IMR-90 (cell line): ENCODE measurements at regions not wholly inside any gene's neighbourhood (a gene's known extent, or its start where the extent isn't known, plus 50 kb on each side); places are given as distances from the start of the nearest gene placed in this dataset.

ENCODE experiments used
- ATAC-seq: fragments of 200-7000 bp; cut with Tn5 transposase; 2 replicates; pipeline ENCODE4 v1.9.1; 2020; ENCODE audit warnings: low read depth, mild to moderate bottlenecking, moderate library complexity
- BruUV-seq: library from RNA; stranded (reverse); fragments of 400-500 nt; replicated peaks from 2 replicates; lab custom pipeline; 2021; lab: Mats Ljungman, UMichigan
- CTCF ChIA-PET: fragments of 300-600 bp; formaldehyde crosslinking; extraction: SDS; loops from one replicate; lab custom pipeline; 2021; ENCODE audit warnings: antibody characterized with exemption; lab: Yijun Ruan, JAX
- POLR2A ChIA-PET: fragments of 300-600 bp; sonication (Branson Sonifier 250); formaldehyde crosslinking; loops from one replicate; lab custom pipeline; 2022; ENCODE audit warnings: antibody characterized with exemption; ENCODE audit not compliant: unreplicated experiment; lab: Charles Lee
- DNase-seq: peaks from one replicate; pipeline ENCODE4 v3.0.0; 2013
- H2AFZ ChIP-seq: replicated peaks from 2 replicates; pipeline ENCODE3; 2013; ENCODE audit warnings: low read length, mild to moderate bottlenecking; ENCODE audit not compliant: poor library complexity
- H2AK5ac ChIP-seq: 2 replicates; pipeline ENCODE4 v1.6.1; 2013; ENCODE audit warnings: low read depth, low read length, inconsistent platforms
- H2AK9ac ChIP-seq: replicated peaks from 2 replicates; pipeline ENCODE3; 2013; ENCODE audit warnings: mild to moderate bottlenecking, low read depth, low read length, moderate library complexity; ENCODE audit not compliant: poor library complexity
- H2BK120ac ChIP-seq: 2 replicates; pipeline ENCODE4 v1.6.1; 2013; ENCODE audit warnings: low read depth, low read length, inconsistent platforms
- H2BK15ac ChIP-seq: 3 replicates; pipeline ENCODE4 v1.6.1; 2013; ENCODE audit warnings: low read depth, low read length, inconsistent platforms
- H2BK20ac ChIP-seq: 2 replicates; pipeline ENCODE4 v1.6.1; 2013; ENCODE audit warnings: low read depth, mild to moderate bottlenecking, inconsistent platforms, low read length, moderate library complexity
- H2BK5ac ChIP-seq: 2 replicates; pipeline ENCODE4 v1.6.1; 2013; ENCODE audit warnings: mild to moderate bottlenecking, low read depth, low read length, inconsistent platforms; ENCODE audit not compliant: poor library complexity, severe bottlenecking
- H3K14ac ChIP-seq: replicated peaks from 2 replicates; pipeline ENCODE4 v1.6.1; 2013; ENCODE audit warnings: low read depth, low read length, inconsistent platforms
- H3K18ac ChIP-seq: 2 replicates; pipeline ENCODE4 v1.6.1; 2013; ENCODE audit warnings: low read depth, low read length, control low read depth
- H3K23ac ChIP-seq: 2 replicates; pipeline ENCODE4 v1.6.1; 2013; ENCODE audit warnings: low read depth, low read length, inconsistent platforms
- H3K27ac ChIP-seq: 2 replicates; pipeline ENCODE4 v1.5.1; 2013; ENCODE audit warnings: mild to moderate bottlenecking, control low read depth, low read length; ENCODE audit not compliant: insufficient read depth
- H3K27me3 ChIP-seq: 2 replicates; pipeline ENCODE4 v1.6.1; 2013; ENCODE audit warnings: low read length; ENCODE audit not compliant: control insufficient read depth, insufficient read depth
- H3K36me3 ChIP-seq: 2 replicates; pipeline ENCODE4 v1.6.1; 2013; ENCODE audit warnings: low read length, mixed read lengths; ENCODE audit not compliant: control insufficient read depth, insufficient read depth
- H3K4ac ChIP-seq: 2 replicates; pipeline ENCODE4 v1.6.1; 2013; ENCODE audit warnings: low read depth, low read length, inconsistent platforms
- H3K4me1 ChIP-seq: 2 replicates; pipeline ENCODE4 v1.6.1; 2013; ENCODE audit warnings: low read length, mixed read lengths; ENCODE audit not compliant: control insufficient read depth, insufficient read depth
- H3K4me2 ChIP-seq: 2 replicates; pipeline ENCODE4 v1.6.1; 2013; ENCODE audit warnings: low read depth, mild to moderate bottlenecking, control low read depth, low read length, moderate library complexity
- H3K4me3 ChIP-seq: 2 replicates; pipeline ENCODE4 v1.5.1; 2013; ENCODE audit warnings: low read depth, mild to moderate bottlenecking, control low read depth, low read length, moderate library complexity; ENCODE audit not compliant: insufficient read depth
- H3K56ac ChIP-seq: 2 replicates; pipeline ENCODE4 v1.6.1; 2013; ENCODE audit warnings: low read length, inconsistent platforms; ENCODE audit not compliant: insufficient read depth; ENCODE audit errors: extremely low read depth
- H3K79me1 ChIP-seq, 2 experiments: 2 replicates each; pipeline ENCODE4 v1.6.1; 2013; ENCODE audit warnings: low read length in 2 of 2, inconsistent platforms in 1 of 2, low read depth in 1 of 2
- H3K9ac ChIP-seq: 2 replicates; pipeline ENCODE4 v1.6.1; 2013; ENCODE audit warnings: low read depth, low read length, control low read depth
- H3K9me1 ChIP-seq: 2 replicates; pipeline ENCODE4 v1.6.1; 2013; ENCODE audit warnings: low read length, inconsistent platforms; ENCODE audit not compliant: insufficient read depth
- H3K9me3 ChIP-seq: 2 replicates; pipeline ENCODE4 v1.6.1; 2013; ENCODE audit warnings: low read length; ENCODE audit not compliant: control insufficient read depth, insufficient read depth
- H4K20me1 ChIP-seq: 2 replicates; pipeline ENCODE4 v1.6.1; 2013; ENCODE audit warnings: low read length, inconsistent platforms; ENCODE audit not compliant: insufficient read depth
- H4K5ac ChIP-seq: 2 replicates; pipeline ENCODE4 v1.6.1; 2013; ENCODE audit warnings: mild to moderate bottlenecking, low read depth, low read length, control low read depth
- H4K8ac ChIP-seq, 2 experiments: 2 replicates each; pipeline ENCODE4 v1.6.1; 2013; ENCODE audit warnings: low read depth in 2 of 2, low read length in 2 of 2, control low read depth in 1 of 2, inconsistent platforms in 1 of 2
- H4K91ac ChIP-seq: 2 replicates; pipeline ENCODE4 v1.6.1; 2013; ENCODE audit warnings: low read depth, low read length, inconsistent platforms; ENCODE audit not compliant: insufficient read depth
- BHLHE40 ChIP-seq: fragments of 150-350 bp; IDR thresholded peaks from 2 replicates; pipeline ENCODE4 v1.6.1; 2016; ENCODE audit warnings: mild to moderate bottlenecking, low read depth, low read length
- CEBPB ChIP-seq: IDR thresholded peaks from 2 replicates; pipeline ENCODE4 v1.6.1; 2012; ENCODE audit warnings: low read depth, low read length, improper control_type of control experiment
- CHD1 ChIP-seq: IDR thresholded peaks from 2 replicates; pipeline ENCODE4 v1.6.1; 2012; ENCODE audit warnings: low read depth, low read length, improper control_type of control experiment
- CTCF ChIP-seq: conservative IDR thresholded peaks from 2 replicates; pipeline ENCODE4 v1.5.1; 2012; ENCODE audit warnings: mild to moderate bottlenecking, low read depth, low read length, improper control_type of control experiment
- ELK1 ChIP-seq: fragments of 150-350 bp; IDR thresholded peaks from 2 replicates; pipeline ENCODE4 v1.6.1; 2016; ENCODE audit warnings: low read depth, mild to moderate bottlenecking, low read length, moderate library complexity, borderline replicate concordance
- FOS ChIP-seq: fragments of 150-350 bp; IDR thresholded peaks from 2 replicates; pipeline ENCODE4 v1.6.1; 2016; ENCODE audit warnings: low read depth, low read length
- MAFK ChIP-seq: IDR thresholded peaks from 2 replicates; pipeline ENCODE4 v1.6.1; 2012; ENCODE audit warnings: low read depth, low read length, improper control_type of control experiment
- MAZ ChIP-seq: IDR thresholded peaks from 2 replicates; pipeline ENCODE4 v1.6.1; 2012; ENCODE audit warnings: low read depth, mild to moderate bottlenecking, low read length, improper control_type of control experiment, moderate library complexity, borderline replicate concordance
- MXI1 ChIP-seq: IDR thresholded peaks from 2 replicates; pipeline ENCODE4 v1.6.1; 2012; ENCODE audit warnings: low read depth, mild to moderate bottlenecking, low read length, moderate library complexity, borderline replicate concordance
- NFE2L2 ChIP-seq: fragments of 150-350 bp; IDR thresholded peaks from 2 replicates; pipeline ENCODE4 v1.6.1; 2016; ENCODE audit warnings: low read depth, mild to moderate bottlenecking, low read length
- POLR2A ChIP-seq: IDR thresholded peaks from 2 replicates; pipeline ENCODE4 v1.6.1; 2012; ENCODE audit warnings: mild to moderate bottlenecking, low read depth, low read length
- RAD21 ChIP-seq: IDR thresholded peaks from 2 replicates; pipeline ENCODE4 v1.6.1; 2012; ENCODE audit warnings: low read length, improper control_type of control experiment
- RCOR1 ChIP-seq: IDR thresholded peaks from 2 replicates; pipeline ENCODE4 v1.6.1; 2012; ENCODE audit warnings: mild to moderate bottlenecking, low read length, improper control_type of control experiment; ENCODE audit not compliant: insufficient replicate concordance
- RFX5 ChIP-seq: IDR thresholded peaks from 2 replicates; pipeline ENCODE4 v1.8.0; 2012; ENCODE audit warnings: low read depth, mild to moderate bottlenecking, low read length, moderate library complexity
- SMC3 ChIP-seq: fragments of 150-350 bp; IDR thresholded peaks from 2 replicates; pipeline ENCODE4 v1.6.1; 2016; ENCODE audit warnings: low read depth, mild to moderate bottlenecking, antibody characterized with exemption, low read length, moderate library complexity
- USF2 ChIP-seq: fragments of 150-350 bp; IDR thresholded peaks from 2 replicates; pipeline ENCODE4 v1.6.1; 2017; ENCODE audit warnings: mild to moderate bottlenecking, antibody characterized with exemption, low read length, low read depth
- WGBS, 2 experiments: methylation state at CpG; one replicate each; pipeline versions ENCODE4 v1.1.5 to v1.1.7; 2013; ENCODE audit warnings: missing lambda C conversion rate in 2 of 2; ENCODE audit not compliant: insufficient read length in 1 of 2; ENCODE audit errors: extremely low coverage in 2 of 2; 5-methylcytosine and 5-hydroxymethylcytosine counted together
- dilution Hi-C: fragments of 300-500 bp; cut with HindIII; formaldehyde crosslinking; loops from one replicate; pipeline ENCODE4 v1.14.3; 2018; ENCODE audit warnings: low sequenced_read_pairs; ENCODE audit not compliant: unreplicated experiment
- in situ Hi-C: fragments of 300-500 bp; cut with MboI; formaldehyde crosslinking; loops from 3 replicates; pipeline ENCODE4 v1.14.3; 2019; ENCODE audit warnings: low sequenced_read_pairs, inconsistent platforms, mixed read lengths
- intact Hi-C: fragments of 100-400 bp; cut with micrococcal nuclease; formaldehyde crosslinking; loops from 2 replicates; pipeline ENCODE4 v1.10.0; 2022

GRCh38 chr17:79679631-79680317 is 51.0 kb upstream of the ENPP7 start:
- no peaks in the 10 kb centered on the region for H3K79me1 ChIP-seq
- no peak overlapping the region for H2AFZ ChIP-seq
- H3K4me3 ChIP-seq: no peak overlapping the region
- H3K9me1 ChIP-seq: no peaks in the 10 kb centered on the region
- H3K27me3 ChIP-seq: peaks cover 5% of the 10 kb centered on the region; the same call in 1 of the 2 replicates
- no peak overlapping the region for H4K8ac ChIP-seq
- intact Hi-C loops: no loop called here
- H3K14ac ChIP-seq: no peak overlapping the region
- H3K9ac ChIP-seq: no peak overlapping the region
- ChIA-PET CTCF (no interaction called here), POLR2A (no interaction called here)
- no peak overlapping the region for H3K4ac ChIP-seq
- DNase-seq (no peak), ATAC-seq (no peak)
- dilution Hi-C loops: no loop called here
- H4K20me1 ChIP-seq: no peaks in the 10 kb centered on the region
- H2AK5ac ChIP-seq: no peak overlapping the region
- H4K91ac ChIP-seq: no peak overlapping the region
- H2BK20ac ChIP-seq: no peak overlapping the region
- no peak overlapping the region for H2AK9ac ChIP-seq
- H2BK5ac ChIP-seq: no peak overlapping the region
- in situ Hi-C loops: no loop called here
- no peaks in the 10 kb centered on the region for H3K36me3 ChIP-seq
- H4K5ac ChIP-seq: no peak overlapping the region
- H3K56ac ChIP-seq: no peak overlapping the region
- no peak overlapping the region for H3K27ac ChIP-seq
- TF ChIP-seq MAFK: no peak
- no peak for TF ChIP-seq USF2
- no peak for TF ChIP-seq BHLHE40
- no peak for TF ChIP-seq MXI1
- no peak for TF ChIP-seq NFE2L2
- TF ChIP-seq ELK1: no peak
- TF ChIP-seq POLR2A: no peak
- no peak for TF ChIP-seq CEBPB
- TF ChIP-seq MAZ: no peak
- TF ChIP-seq RCOR1: no peak
- TF ChIP-seq CTCF: no peak
- no peak for TF ChIP-seq RFX5
- no peak for TF ChIP-seq RAD21
- no peak for TF ChIP-seq SMC3
- no peak for TF ChIP-seq CHD1
- TF ChIP-seq FOS: no peak
- no peak overlapping the region for H2BK15ac ChIP-seq
- H3K9me3 ChIP-seq: peaks cover 3% of the 10 kb centered on the region; the same call in 1 of the 2 replicates
- no peak overlapping the region for H3K18ac ChIP-seq
- BruUV-seq: no TSS peak
- H3K4me1 ChIP-seq: no peaks in the 10 kb centered on the region
- 71% methylated on average over 13 of the region's 19 CpGs; no CpG with 5 or more reads in 1 of the 2 experiments for WGBS, 2 experiments
- H3K4me2 ChIP-seq: no peak overlapping the region
- no peak overlapping the region for H3K23ac ChIP-seq
- H2BK120ac ChIP-seq: no peak overlapping the region
